Stomach smooth muscle (tissue), 2 donors: ENCODE measurements at regions not wholly inside any gene's neighbourhood (a gene's known extent, or its start where the extent isn't known, plus 50 kb on each side); places are given as distances from the start of the nearest gene placed in this dataset.
"Not testable (repeated sequence)": the region's sequence is repeated elsewhere in the genome, so short reads cannot be mapped to it uniquely, and the experiment has no call there.

Experiments used
- H3K27ac ChIP-seq: one replicate; pipeline ENCODE4 v1.7.0; 2013; ENCODE audit warnings: mild to moderate bottlenecking, low read length, inconsistent platforms
- H3K27me3 ChIP-seq, 2 donors: one replicate each; pipeline ENCODE4 v1.7.0; 2013; ENCODE audit warnings: low read length in 2 of 2; ENCODE audit not compliant: insufficient read depth in 2 of 2, control insufficient read depth in 1 of 2
- H3K36me3 ChIP-seq, 2 donors: one replicate each; pipeline ENCODE4 v1.7.0; 2013; ENCODE audit warnings: low read length in 2 of 2; ENCODE audit not compliant: control insufficient read depth in 2 of 2, insufficient read depth in 2 of 2
- H3K4me1 ChIP-seq: one replicate; pipeline ENCODE4 v1.7.0; 2013; ENCODE audit warnings: low read length; ENCODE audit not compliant: control insufficient read depth, insufficient read depth
- H3K4me3 ChIP-seq, 2 donors: one replicate each; pipeline ENCODE4 v1.7.0; 2013; ENCODE audit warnings: low read length in 2 of 2
- H3K9ac ChIP-seq, 2 donors: one replicate each; pipeline ENCODE4 v1.7.0; 2013; ENCODE audit warnings: low read length in 2 of 2, mild to moderate bottlenecking in 1 of 2
- H3K9me3 ChIP-seq, 2 donors: one replicate each; pipeline ENCODE4 v1.7.0; 2013; ENCODE audit warnings: low read length in 2 of 2; ENCODE audit not compliant: control insufficient read depth in 2 of 2
- donor health status: healthy.
- donor health status: Pancreatic carcinoma.

DNA sequence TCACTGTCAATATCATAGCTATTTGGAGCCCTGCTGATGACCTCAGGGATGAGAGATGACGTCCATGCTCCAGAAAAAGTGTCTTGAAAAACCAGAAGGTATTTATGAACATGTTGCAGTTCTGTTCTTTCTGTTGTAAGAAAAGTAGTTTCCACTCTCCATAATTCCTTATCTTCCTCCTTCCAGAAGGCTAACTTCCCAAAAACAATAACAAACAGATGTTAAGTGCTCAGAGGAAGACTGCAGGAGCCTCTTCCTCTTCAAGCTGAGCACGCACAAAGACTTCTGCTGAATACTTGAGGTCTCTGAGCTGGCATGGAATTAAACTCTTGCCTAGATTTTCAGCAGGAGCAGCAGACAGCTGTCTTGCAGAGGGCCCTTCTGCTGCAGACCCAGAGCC lies 434.5 kb upstream of the KLHL29 start:
- no peak overlapping the region for H3K9ac ChIP-seq

DNA sequence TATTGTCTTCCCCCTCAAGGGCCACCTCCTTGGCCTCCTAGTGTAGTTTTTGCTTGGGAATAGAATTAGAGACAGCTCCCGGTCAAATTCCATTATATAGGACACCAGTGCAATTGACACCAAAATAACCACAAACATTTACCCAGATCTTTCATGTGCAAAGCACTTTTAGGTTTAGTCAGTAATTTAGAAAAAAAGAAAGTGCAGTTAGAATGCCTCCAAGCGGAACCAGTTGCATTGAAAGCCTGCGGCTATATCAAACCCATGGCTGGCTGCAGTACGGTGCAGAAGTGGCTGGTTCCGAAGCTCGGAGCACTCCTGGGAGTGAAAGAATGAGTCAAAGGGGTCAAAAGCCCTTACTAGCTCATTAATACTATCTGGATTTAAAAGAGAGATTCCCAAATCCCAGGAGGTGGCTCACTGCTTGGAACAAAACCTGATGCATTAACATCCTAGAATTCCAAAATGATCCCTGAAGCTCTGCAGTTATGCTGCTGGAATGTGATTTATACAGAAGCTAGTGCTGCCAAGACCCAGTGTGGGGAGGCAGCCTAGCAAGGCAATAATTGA lies 432.2 kb upstream of the KLHL29 start:
- Histone ChIP-seq H3K4me1 (peaks cover 4% of the 10 kb centered on the region), H3K4me3 (no peak overlapping the region), H3K9me3 (peaks cover 0 to 4% of the 10 kb centered on the region in 2 donors)

More for the DNA sequence above, 434.5 kb upstream of the KLHL29 start:
- Histone ChIP-seq H3K27me3 (no peaks in the 10 kb centered on the region), H3K4me3 (no peak overlapping the region), H3K9me3 (peaks cover 0 to 4% of the 10 kb centered on the region in 2 donors), H3K4me1 (peaks cover 4% of the 10 kb centered on the region), H3K36me3 (no peaks in the 10 kb centered on the region), H3K27ac (no peak overlapping the region)

DNA sequence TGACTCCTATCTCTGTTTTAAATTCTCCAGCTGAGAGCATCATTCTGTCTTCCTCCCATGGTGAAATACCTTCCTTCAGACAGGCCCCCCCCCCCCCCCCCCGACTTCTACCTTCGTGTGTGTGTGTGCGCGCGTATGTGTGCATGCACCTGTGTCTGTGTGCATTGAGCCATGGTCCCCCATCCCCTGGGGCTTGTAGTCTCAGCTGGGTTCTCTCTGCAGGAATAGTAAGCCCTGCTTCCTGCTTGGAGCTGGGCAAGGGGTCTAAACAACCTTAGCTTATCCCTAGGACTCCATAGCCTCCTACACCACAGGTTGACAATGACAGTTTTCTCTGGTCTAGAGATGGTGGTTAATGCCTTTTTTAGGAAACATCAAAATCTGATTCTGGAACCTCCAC lies 427.5 kb upstream of the KLHL29 start:
- H3K36me3 ChIP-seq: no peaks in the 10 kb centered on the region
- H3K27me3 ChIP-seq: no peaks in the 10 kb centered on the region
- H3K27ac ChIP-seq: no peak overlapping the region
- H3K9me3 ChIP-seq: peaks cover 0 to 4% of the 10 kb centered on the region in 2 donors
- no peak overlapping the region for H3K9ac ChIP-seq
- H3K4me3 ChIP-seq: no peak overlapping the region
- peaks cover 4% of the 10 kb centered on the region for H3K4me1 ChIP-seq

More for the DNA sequence above, 432.2 kb upstream of the KLHL29 start:
- Histone ChIP-seq H3K9ac (no peak overlapping the region), H3K27me3 (no peaks in the 10 kb centered on the region), H3K36me3 (no peaks in the 10 kb centered on the region), H3K27ac (no peak overlapping the region)

DNA sequence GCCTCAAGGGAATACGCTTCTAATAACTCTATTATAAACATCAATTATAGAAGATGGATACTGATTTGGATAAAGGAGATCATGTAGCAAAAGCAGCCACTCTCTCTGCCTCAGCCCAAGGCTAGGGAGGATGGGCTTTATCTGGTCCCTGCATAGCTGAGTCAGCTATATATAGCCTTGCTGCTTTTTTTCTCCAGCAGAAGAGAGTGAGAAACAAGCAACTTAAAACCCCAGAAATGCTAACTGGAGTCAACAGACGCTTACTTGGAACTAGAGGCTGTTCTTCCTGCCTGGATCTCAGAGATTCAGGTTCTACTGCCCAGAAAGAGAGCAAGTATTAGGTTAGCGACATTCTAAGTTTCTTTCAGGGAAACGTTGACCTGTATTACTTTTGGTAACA lies 426.7 kb upstream of the KLHL29 start:
- Histone ChIP-seq H3K9me3 (peaks cover 0 to 4% of the 10 kb centered on the region in 2 donors), H3K27ac (no peak overlapping the region), H3K4me1 (peaks cover under 1% of the 10 kb centered on the region), H3K36me3 (no peaks in the 10 kb centered on the region), H3K4me3 (no peak overlapping the region), H3K9ac (no peak overlapping the region), H3K27me3 (no peaks in the 10 kb centered on the region)

DNA sequence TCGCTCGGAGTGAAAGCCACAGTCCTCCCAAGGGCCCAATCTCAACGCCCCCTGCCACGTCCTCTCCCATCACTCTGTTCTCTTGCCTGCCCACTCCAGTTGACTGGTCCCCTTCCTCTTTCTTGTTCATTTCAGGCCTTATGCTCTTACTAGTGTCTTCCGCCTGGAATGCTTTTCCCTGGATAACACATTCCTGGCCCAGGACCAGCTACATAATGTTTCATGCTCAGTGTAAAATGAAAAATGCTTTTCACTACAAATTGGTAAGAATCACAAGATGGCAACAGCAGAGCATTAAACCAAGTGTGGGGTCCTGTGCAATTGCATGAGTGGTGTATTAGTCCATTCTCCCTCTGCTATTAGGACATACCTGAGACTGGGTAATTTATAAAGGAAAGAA lies 417.2 kb upstream of the KLHL29 start:
- H3K9me3 ChIP-seq: no peaks in the 10 kb centered on the region
- H3K4me1 ChIP-seq: no peaks in the 10 kb centered on the region
- H3K9ac ChIP-seq: no peak overlapping the region
- no peaks in the 10 kb centered on the region for H3K27me3 ChIP-seq
- H3K36me3 ChIP-seq: no peaks in the 10 kb centered on the region
- no peak overlapping the region for H3K4me3 ChIP-seq
- H3K27ac ChIP-seq: no peak overlapping the region

DNA sequence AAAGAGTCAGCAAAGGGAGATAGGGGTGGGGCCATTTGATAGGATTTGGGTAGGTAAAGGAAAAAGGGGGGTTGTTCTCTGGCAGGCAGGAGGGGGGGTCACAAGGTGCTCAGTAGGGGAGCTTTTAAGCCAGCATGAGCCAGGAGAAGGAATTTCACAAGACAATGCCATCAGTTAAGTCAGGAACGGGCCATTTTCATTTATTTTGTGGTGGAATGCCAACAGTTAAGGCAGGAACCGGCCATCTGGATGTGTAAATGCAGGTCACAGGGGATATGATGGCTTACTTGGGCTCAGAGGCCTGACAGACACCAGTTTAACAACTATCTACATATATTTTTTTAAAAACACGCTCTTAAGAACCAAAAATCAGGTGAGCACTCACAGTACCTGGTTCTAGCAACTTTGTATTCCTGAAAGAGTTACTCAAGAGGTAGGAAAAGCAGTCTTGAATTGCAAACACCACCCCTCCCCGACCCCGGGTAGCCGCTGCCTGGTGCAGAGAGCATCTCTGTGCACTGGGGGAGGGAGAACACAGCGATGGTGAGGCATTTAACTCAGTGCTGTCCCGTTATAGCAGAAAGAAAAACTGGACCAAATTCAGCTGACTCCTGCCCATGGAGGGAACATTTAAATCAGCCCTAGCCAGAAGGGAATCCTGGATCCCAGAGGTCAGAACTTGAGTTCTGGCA lies 414.5 kb upstream of the KLHL29 start:
- Histone ChIP-seq H3K27me3 (no peaks in the 10 kb centered on the region), H3K4me1 (no peaks in the 10 kb centered on the region), H3K36me3 (no peaks in the 10 kb centered on the region)

DNA sequence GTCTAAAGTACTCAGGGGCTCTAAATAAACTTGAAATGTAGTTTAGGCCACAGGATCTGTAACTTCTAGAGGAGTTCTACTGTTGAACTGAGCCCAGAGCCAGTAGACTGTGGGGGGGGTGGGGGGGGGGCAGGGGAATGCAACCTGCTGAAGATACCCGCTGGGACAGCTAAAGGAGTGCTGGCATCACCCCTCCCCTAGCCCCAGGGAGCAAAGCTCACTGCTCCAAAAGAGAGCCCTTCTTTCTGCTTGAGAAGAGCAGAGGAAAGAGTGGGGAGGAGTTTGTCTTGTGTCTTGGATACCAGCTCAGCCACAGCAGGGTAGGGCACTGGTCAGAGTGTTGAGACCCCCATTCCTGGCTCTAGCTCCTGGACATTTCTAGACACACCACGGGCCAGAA lies 414.0 kb upstream of the KLHL29 start:
- Histone ChIP-seq H3K9ac (no peak overlapping the region), H3K4me1 (no peaks in the 10 kb centered on the region), H3K36me3 (no peaks in the 10 kb centered on the region), H3K4me3 (no peak overlapping the region), H3K9me3 (no peaks in the 10 kb centered on the region), H3K27me3 (no peaks in the 10 kb centered on the region), H3K27ac (no peak overlapping the region)

More for the DNA sequence above, 414.5 kb upstream of the KLHL29 start:
- Histone ChIP-seq H3K9ac (no peak overlapping the region), H3K4me3 (no peak overlapping the region), H3K9me3 (no peaks in the 10 kb centered on the region), H3K27ac (no peak overlapping the region)

DNA sequence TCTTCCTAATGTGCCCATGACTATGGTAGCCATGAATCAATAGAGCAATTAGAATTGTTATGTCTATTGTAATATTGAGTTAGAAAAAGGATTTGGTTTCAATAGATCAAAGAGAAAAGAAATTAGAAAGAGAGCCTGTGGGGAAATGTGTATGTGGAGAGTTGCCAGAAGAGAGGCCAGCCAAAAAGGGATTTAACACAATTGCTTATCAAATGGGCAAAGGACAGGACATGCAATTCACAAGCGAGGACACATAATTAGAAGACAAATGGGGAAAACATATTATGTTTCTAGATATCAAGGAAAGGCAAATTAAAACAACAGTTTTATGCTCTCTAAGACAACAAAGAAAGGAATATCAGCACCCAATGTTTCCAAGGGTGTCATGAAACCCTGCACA lies 403.2 kb upstream of the KLHL29 start:
- H3K4me3 ChIP-seq: no peak overlapping the region
- no peaks in the 10 kb centered on the region for H3K27me3 ChIP-seq
- H3K4me1 ChIP-seq: no peaks in the 10 kb centered on the region
- no peak overlapping the region for H3K9ac ChIP-seq
- H3K27ac ChIP-seq: no peak overlapping the region
- no peaks in the 10 kb centered on the region for H3K36me3 ChIP-seq
- no peaks in the 10 kb centered on the region for H3K9me3 ChIP-seq

DNA sequence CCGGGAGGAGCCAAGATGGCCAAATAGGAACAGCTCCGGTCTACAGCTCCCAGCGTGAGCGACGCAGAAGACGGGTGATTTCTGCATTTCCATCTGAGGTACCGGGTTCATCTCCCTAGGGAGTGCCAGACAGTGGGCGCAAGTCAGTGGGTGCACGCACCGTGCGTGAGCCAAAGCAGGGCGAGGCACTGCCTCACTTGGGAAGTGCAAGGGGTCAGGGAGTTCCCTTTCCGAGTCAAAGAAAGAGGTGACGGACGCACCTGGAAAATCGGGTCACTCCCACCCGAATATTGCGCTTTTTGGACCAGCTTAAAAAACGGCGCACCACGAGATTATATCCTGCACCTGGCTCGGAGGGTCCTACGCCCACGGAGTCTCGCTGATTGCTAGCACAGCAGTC lies 400.8 kb upstream of the KLHL29 start:
- H3K27me3 ChIP-seq, H3K27ac ChIP-seq, H3K9ac ChIP-seq, H3K4me3 ChIP-seq, H3K4me1 ChIP-seq, H3K9me3 ChIP-seq, H3K36me3 ChIP-seq: not testable (repeated sequence)

DNA sequence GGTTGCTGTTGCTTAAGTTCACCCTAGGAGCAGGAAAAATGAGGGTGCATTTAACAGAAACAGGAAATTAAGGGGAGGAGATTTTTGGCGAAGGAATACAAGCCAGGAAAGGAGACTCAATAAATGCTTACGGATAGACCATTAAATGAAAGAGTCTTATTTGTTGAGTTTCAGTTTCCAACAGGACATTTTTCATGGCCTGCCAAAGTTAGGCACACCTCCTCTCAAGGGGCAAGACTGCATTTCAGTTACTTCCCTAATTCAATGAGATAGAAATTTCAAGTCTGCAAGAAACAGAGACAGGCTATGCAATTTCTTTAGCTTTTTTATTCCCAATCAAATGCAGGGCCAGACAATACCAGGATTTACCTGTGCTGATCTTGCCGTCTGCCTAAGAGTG lies 394.7 kb upstream of the KLHL29 start:
- H3K9ac ChIP-seq: no peak overlapping the region
- no peaks in the 10 kb centered on the region for H3K4me1 ChIP-seq
- no peaks in the 10 kb centered on the region for H3K9me3 ChIP-seq
- H3K36me3 ChIP-seq: no peaks in the 10 kb centered on the region
- no peak overlapping the region for H3K4me3 ChIP-seq
- no peak overlapping the region for H3K27ac ChIP-seq
- no peaks in the 10 kb centered on the region for H3K27me3 ChIP-seq

DNA sequence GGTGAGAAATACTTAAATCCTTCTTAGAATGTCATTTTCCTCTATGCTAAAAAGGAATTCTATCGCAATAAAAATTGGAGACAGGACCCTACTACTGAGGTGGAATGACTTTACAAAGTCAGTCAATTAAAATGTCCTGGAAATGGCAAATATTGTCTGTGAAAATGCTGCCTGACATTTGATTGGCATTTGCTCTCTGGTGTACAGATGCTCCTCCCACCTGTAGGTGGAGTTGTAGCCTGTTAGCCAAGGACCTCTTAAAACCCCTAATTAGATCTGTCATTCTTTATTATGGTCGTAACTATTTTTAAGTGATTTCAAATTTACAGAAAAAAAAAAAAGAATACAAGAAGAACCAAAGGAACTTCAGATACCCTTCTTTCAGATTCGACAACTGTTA lies 393.1 kb upstream of the KLHL29 start:
- H3K4me3 ChIP-seq: no peak overlapping the region

More for the DNA sequence above, 393.1 kb upstream of the KLHL29 start:
- no peak overlapping the region for H3K9ac ChIP-seq
- H3K9me3 ChIP-seq: no peaks in the 10 kb centered on the region
- H3K27me3 ChIP-seq: no peaks in the 10 kb centered on the region
- peaks cover 3% of the 10 kb centered on the region for H3K4me1 ChIP-seq
- no peaks in the 10 kb centered on the region for H3K36me3 ChIP-seq
- no peak overlapping the region for H3K27ac ChIP-seq
